ENCODE measurements at regions not wholly inside any gene's neighbourhood (a gene's known extent, or its start where the extent isn't known, plus 50 kb on each side); places are given as distances from the start of the nearest gene placed in this dataset.
A peak's percentile ranks its signal among the peaks of the same experiment; 100 is the strongest.

- in situ Hi-C loops (cut with MboI; ENCODE audit: low pct_unique_long_range_greater_than_20kb, low sequenced_read_pairs) = no loop called here
- DNase-seq = no peak
Observed at GRCh38 chr2:144227427-144228105, 292.4 kb downstream of the ZEB2 start.

GRCh38 chr2:144225076-144225475, 294.8 kb downstream of the ZEB2 start:
- in situ Hi-C loops (cut with MboI; ENCODE audit: low pct_unique_long_range_greater_than_20kb, low sequenced_read_pairs) = no loop called here

GRCh38 chr2:144224472-144224871, 295.4 kb downstream of the ZEB2 start:
- no peak for DNase-seq
- in situ Hi-C loops (cut with MboI; ENCODE audit: low pct_unique_long_range_greater_than_20kb, low sequenced_read_pairs) = no loop called here

More at GRCh38 chr2:144225076-144225475, 294.8 kb downstream of the ZEB2 start:
- no peak for DNase-seq

GRCh38 chr2:144219979-144220378, 299.9 kb downstream of the ZEB2 start:
- DNase-seq = no peak
- in situ Hi-C loops (cut with MboI; ENCODE audit: low pct_unique_long_range_greater_than_20kb, low sequenced_read_pairs) = no loop called here

GRCh38 chr2:144217853-144218633, 301.9 kb downstream of the ZEB2 start:
- in situ Hi-C loops (cut with MboI; ENCODE audit: low pct_unique_long_range_greater_than_20kb, low sequenced_read_pairs) = no loop called here
- no peak for DNase-seq

- in situ Hi-C loops (cut with MboI; ENCODE audit: low pct_unique_long_range_greater_than_20kb, low sequenced_read_pairs) = no loop called here
- DNase-seq = peak; percentile 7
Observed at GRCh38 chr2:144215701-144216675, 303.9 kb downstream of the ZEB2 start.

GRCh38 chr2:144215207-144215606, 304.7 kb downstream of the ZEB2 start:
- no peak for DNase-seq
- in situ Hi-C loops (cut with MboI; ENCODE audit: low pct_unique_long_range_greater_than_20kb, low sequenced_read_pairs) = no loop called here

GRCh38 chr2:144213797-144214196, 306.1 kb downstream of the ZEB2 start:
- DNase-seq = no peak
- in situ Hi-C loops (cut with MboI; ENCODE audit: low pct_unique_long_range_greater_than_20kb, low sequenced_read_pairs) = no loop called here

- in situ Hi-C loops (cut with MboI; ENCODE audit: low pct_unique_long_range_greater_than_20kb, low sequenced_read_pairs) = no loop called here
Observed at GRCh38 chr2:144211826-144212225, 308.1 kb downstream of the ZEB2 start.

GRCh38 chr2:144211065-144211464, 308.9 kb downstream of the ZEB2 start:
- in situ Hi-C loops (cut with MboI; ENCODE audit: low pct_unique_long_range_greater_than_20kb, low sequenced_read_pairs) = no loop called here
- no peak for DNase-seq

More at GRCh38 chr2:144211826-144212225, 308.1 kb downstream of the ZEB2 start:
- no peak for DNase-seq

GRCh38 chr2:144210076-144210475, 309.8 kb downstream of the ZEB2 start:
- DNase-seq = no peak
- in situ Hi-C loops (cut with MboI; ENCODE audit: low pct_unique_long_range_greater_than_20kb, low sequenced_read_pairs) = no loop called here

- in situ Hi-C loops (cut with MboI; ENCODE audit: low pct_unique_long_range_greater_than_20kb, low sequenced_read_pairs) = no loop called here
- DNase-seq = no peak
Observed at GRCh38 chr2:144208924-144209323, 311.0 kb downstream of the ZEB2 start.

GRCh38 chr2:144206019-144206418, 313.9 kb downstream of the ZEB2 start:
- no peak for DNase-seq
- in situ Hi-C loops (cut with MboI; ENCODE audit: low pct_unique_long_range_greater_than_20kb, low sequenced_read_pairs) = no loop called here

- in situ Hi-C loops (cut with MboI; ENCODE audit: low pct_unique_long_range_greater_than_20kb, low sequenced_read_pairs) = no loop called here
- no peak for DNase-seq
Observed at GRCh38 chr2:144201868-144202468, 318.0 kb downstream of the ZEB2 start.

GRCh38 chr2:144201126-144201525, 318.8 kb downstream of the ZEB2 start:
- in situ Hi-C loops (cut with MboI; ENCODE audit: low pct_unique_long_range_greater_than_20kb, low sequenced_read_pairs) = no loop called here
- no peak for DNase-seq

- in situ Hi-C loops (cut with MboI; ENCODE audit: low pct_unique_long_range_greater_than_20kb, low sequenced_read_pairs) = no loop called here
- DNase-seq = peak; percentile 51
Observed at GRCh38 chr2:144198116-144198515, 321.8 kb downstream of the ZEB2 start.

GRCh38 chr2:144194326-144195071, 325.4 kb downstream of the ZEB2 start:
- in situ Hi-C loops (cut with MboI; ENCODE audit: low pct_unique_long_range_greater_than_20kb, low sequenced_read_pairs) = no loop called here
- no peak for DNase-seq

- no peak for DNase-seq
- in situ Hi-C loops (cut with MboI; ENCODE audit: low pct_unique_long_range_greater_than_20kb, low sequenced_read_pairs) = no loop called here
Observed at GRCh38 chr2:144190908-144191605, 328.9 kb downstream of the ZEB2 start.

All from KBM-7 (cell line).